ENCODE measurements at regions not wholly inside any gene's neighbourhood (a gene's known extent, or its start where the extent isn't known, plus 50 kb on each side); places are given as distances from the start of the nearest gene placed in this dataset.

- ATAC-seq (ENCODE audit: low read depth) = no peak
- Histone ChIP-seq H3K4me1 (ENCODE audit: control insufficient read depth, insufficient read depth, low read length) (no peaks in the 10 kb centered on the region), H2BK120ac (ENCODE audit: low read depth, low read length) (no peak overlapping the region), H3K9me3 (ENCODE audit: control insufficient read depth, insufficient read depth, low read length) (peaks cover 29% of the 10 kb centered on the region), H4K5ac (ENCODE audit: low read depth, low read length) (no peak overlapping the region), H3K4ac (ENCODE audit: low read depth, low read length) (no peak overlapping the region), H3K4me3 (ENCODE audit: insufficient read depth, low read depth, low read length) (no peak overlapping the region), H4K91ac (ENCODE audit: insufficient read depth, low read depth, low read length) (no peak overlapping the region), H3K18ac (ENCODE audit: low read depth, low read length) (no peak overlapping the region), H2AFZ (replicated peaks; ENCODE audit: low read length, poor library complexity) (no peak overlapping the region), H3K27ac (ENCODE audit: insufficient read depth, low read length) (no peak overlapping the region), H4K20me1 (ENCODE audit: insufficient read depth, low read length) (no peaks in the 10 kb centered on the region), H2BK20ac (ENCODE audit: low read depth, low read length) (no peak overlapping the region), H3K14ac (replicated peaks; ENCODE audit: low read depth, low read length) (no peak overlapping the region), H2AK9ac (replicated peaks; ENCODE audit: low read depth, low read length, poor library complexity) (no peak overlapping the region), H3K27me3 (ENCODE audit: control insufficient read depth, insufficient read depth, low read length) (no peaks in the 10 kb centered on the region), H2AK5ac (ENCODE audit: low read depth, low read length) (no peak overlapping the region), H4K8ac (ENCODE audit: low read depth in 2 of 2, low read length in 2 of 2) (no peak overlapping the region), H2BK15ac (ENCODE audit: low read depth, low read length) (no peak overlapping the region), H3K23ac (ENCODE audit: low read depth, low read length) (no peak overlapping the region), H3K56ac (ENCODE audit: extremely low read depth, insufficient read depth, low read length) (no peak overlapping the region), H3K79me1 (ENCODE audit: low read depth in 1 of 2, low read length in 2 of 2) (no peaks in the 10 kb centered on the region), H2BK5ac (ENCODE audit: low read depth, low read length, poor library complexity, severe bottlenecking) (no peak overlapping the region), H3K9me1 (ENCODE audit: insufficient read depth, low read length) (no peaks in the 10 kb centered on the region), H3K36me3 (ENCODE audit: control insufficient read depth, insufficient read depth, low read length) (no peaks in the 10 kb centered on the region), H3K4me2 (ENCODE audit: low read depth, low read length) (no peak overlapping the region), H3K9ac (ENCODE audit: low read depth, low read length) (no peak overlapping the region)
- no peak for DNase-seq
- no peak for TF ChIP-seq SMC3 (IDR thresholded peaks at IDR 0.05; ENCODE audit: low read depth, low read length)
- TF ChIP-seq CEBPB (IDR thresholded peaks at IDR 0.05; ENCODE audit: low read depth, low read length) = no peak
- no peak for TF ChIP-seq CHD1 (IDR thresholded peaks at IDR 0.05; ENCODE audit: low read depth, low read length)
- intact Hi-C loops (cut with micrococcal nuclease) (no loop called here), in situ Hi-C loops (cut with MboI; ENCODE audit: low sequenced_read_pairs) (no loop called here), dilution Hi-C loops (cut with HindIII; ENCODE audit: low sequenced_read_pairs, unreplicated experiment) (no loop called here)
- CTCF ChIA-PET = no interaction called here
- POLR2A ChIA-PET (ENCODE audit: unreplicated experiment) = no interaction called here
- no CpG with 5 or more reads among the region's 6 CpGs for WGBS, 2 experiments (ENCODE audit: extremely low coverage in 2 of 2, insufficient read length in 1 of 2)
- BruUV-seq (replicated peaks) = no TSS peak
Observed at GRCh38 chr2:3113769-3114168, 263.8 kb downstream of the EIPR1 start.
